ENCODE measurements at regions not wholly inside any gene's neighbourhood (a gene's known extent, or its start where the extent isn't known, plus 50 kb on each side); places are given as distances from the start of the nearest gene placed in this dataset.

- in situ Hi-C loops (cut with HindIII; ENCODE audit: low sequenced_read_pairs), result no loop called here
- no peak for DNase-seq (ENCODE audit: low spot score)
Observed at GRCh38 chr2:19062370-19062769, 296.1 kb downstream of the OSR1 start.

- DNase-seq (ENCODE audit: low spot score), result no peak
- in situ Hi-C loops (cut with HindIII; ENCODE audit: low sequenced_read_pairs), result no loop called here
Observed at GRCh38 chr2:19059076-19059475, 299.3 kb downstream of the OSR1 start.

GRCh38 chr2:19051203-19051831 is 307.1 kb downstream of the OSR1 start:
- in situ Hi-C loops (cut with HindIII; ENCODE audit: low sequenced_read_pairs), result no loop called here
- no peak for DNase-seq (ENCODE audit: low spot score)

GRCh38 chr2:19050354-19050753 is 308.1 kb downstream of the OSR1 start:
- in situ Hi-C loops (cut with HindIII; ENCODE audit: low sequenced_read_pairs), result no loop called here
- DNase-seq (ENCODE audit: low spot score), result no peak

GRCh38 chr2:19048593-19049266 is 309.7 kb downstream of the OSR1 start:
- DNase-seq (ENCODE audit: low spot score), result no peak
- in situ Hi-C loops (cut with HindIII; ENCODE audit: low sequenced_read_pairs), result no loop called here

- in situ Hi-C loops (cut with HindIII; ENCODE audit: low sequenced_read_pairs), result no loop called here
- DNase-seq (ENCODE audit: low spot score), result peak; percentile 60
Observed at GRCh38 chr2:19046986-19047780, 311.2 kb downstream of the OSR1 start.

GRCh38 chr2:19045151-19045550 is 313.3 kb downstream of the OSR1 start:
- in situ Hi-C loops (cut with HindIII; ENCODE audit: low sequenced_read_pairs), result no loop called here
- DNase-seq (ENCODE audit: low spot score), result no peak

- DNase-seq (ENCODE audit: low spot score), result no peak
- in situ Hi-C loops (cut with HindIII; ENCODE audit: low sequenced_read_pairs), result no loop called here
Observed at GRCh38 chr2:19043893-19044292, 314.5 kb downstream of the OSR1 start.

GRCh38 chr2:19041434-19042041 is 316.9 kb downstream of the OSR1 start:
- no peak for DNase-seq (ENCODE audit: low spot score)
- in situ Hi-C loops (cut with HindIII; ENCODE audit: low sequenced_read_pairs), result no loop called here

GRCh38 chr2:19038071-19039015 is 320.1 kb downstream of the OSR1 start:
- DNase-seq (ENCODE audit: low spot score), result no peak
- in situ Hi-C loops (cut with HindIII; ENCODE audit: low sequenced_read_pairs), result no loop called here

GRCh38 chr2:19036091-19036490 is 322.3 kb downstream of the OSR1 start:
- in situ Hi-C loops (cut with HindIII; ENCODE audit: low sequenced_read_pairs), result no loop called here

GRCh38 chr2:19035238-19035637 is 323.2 kb downstream of the OSR1 start:
- in situ Hi-C loops (cut with HindIII; ENCODE audit: low sequenced_read_pairs), result no loop called here
- DNase-seq (ENCODE audit: low spot score), result no peak

More at GRCh38 chr2:19036091-19036490, 322.3 kb downstream of the OSR1 start:
- no peak for DNase-seq (ENCODE audit: low spot score)

- DNase-seq (ENCODE audit: low spot score), result peak; percentile 15
- in situ Hi-C loops (cut with HindIII; ENCODE audit: low sequenced_read_pairs), result no loop called here
Observed at GRCh38 chr2:19033240-19033639, 325.2 kb downstream of the OSR1 start.

GRCh38 chr2:19031642-19032041 is 326.8 kb downstream of the OSR1 start:
- no peak for DNase-seq (ENCODE audit: low spot score)
- in situ Hi-C loops (cut with HindIII; ENCODE audit: low sequenced_read_pairs), result no loop called here

GRCh38 chr2:19029655-19030054 is 328.8 kb downstream of the OSR1 start:
- DNase-seq (ENCODE audit: low spot score), result no peak
- in situ Hi-C loops (cut with HindIII; ENCODE audit: low sequenced_read_pairs), result no loop called here

GRCh38 chr2:19028587-19029375 is 329.6 kb downstream of the OSR1 start:
- no peak for DNase-seq (ENCODE audit: low spot score)
- in situ Hi-C loops (cut with HindIII; ENCODE audit: low sequenced_read_pairs), result no loop called here

GRCh38 chr2:19027626-19028025 is 330.8 kb downstream of the OSR1 start:
- DNase-seq (ENCODE audit: low spot score), result no peak
- in situ Hi-C loops (cut with HindIII; ENCODE audit: low sequenced_read_pairs), result no loop called here

GRCh38 chr2:19026261-19026660 is 332.2 kb downstream of the OSR1 start:
- in situ Hi-C loops (cut with HindIII; ENCODE audit: low sequenced_read_pairs), result no loop called here
- DNase-seq (ENCODE audit: low spot score), result no peak
